ENCODE measurements at regions not wholly inside any gene's neighbourhood (a gene's known extent, or its start where the extent isn't known, plus 50 kb on each side); places are given as distances from the start of the nearest gene placed in this dataset.

- ChIA-PET POLR2A (no interaction called here), CTCF (interaction anchor here (1.1 kb wide), 1 partner anchor 12 kb away, joined by 4 read pairs; no protein-coding TSS in a partner anchor)
- WGBS (ENCODE audit: insufficient coverage): 34% methylated on average over 2 of the region's 6 CpGs
- H3K4me1 ChIP-seq (ENCODE audit: control extremely low read depth in 1 of 4, control insufficient read depth in 4 of 4, insufficient read depth in 4 of 4, low read length in 3 of 4): no peaks in the 10 kb centered on the region
- no peak overlapping the region for H3K27ac ChIP-seq (ENCODE audit: insufficient read depth in 1 of 2, low read depth in 1 of 2, low read length in 2 of 2, poor library complexity in 1 of 2, severe bottlenecking in 2 of 2)
- DNase-seq: no peak
- no peak overlapping the region for H3K4me3 ChIP-seq (ENCODE audit: control insufficient read depth in 1 of 7, extremely low read depth in 1 of 7, insufficient read depth in 4 of 7, low read depth in 2 of 7, low read length in 6 of 7)
- peaks cover 0 to 92% (median 23%) of the 10 kb centered on the region in 5 experiments for H3K27me3 ChIP-seq (replicated peaks in 2 of 5; ENCODE audit: control insufficient read depth in 4 of 5, insufficient read depth in 5 of 5, low read length in 4 of 5)
- H3K9me3 ChIP-seq (ENCODE audit: control extremely low read depth in 1 of 5, control insufficient read depth in 4 of 5, insufficient read depth in 2 of 5, low read depth in 1 of 5, low read length in 4 of 5): no peaks in the 10 kb centered on the region
- no peaks in the 10 kb centered on the region for H3K36me3 ChIP-seq (ENCODE audit: control insufficient read depth in 4 of 4, insufficient read depth in 4 of 4, low read length in 3 of 4)
Measured at GRCh38 chr3:127427156-127427555, 139.3 kb upstream of the PRR20G start.

GRCh38 chr3:127426444-127427153 lies 138.8 kb upstream of the PRR20G start:
- WGBS (ENCODE audit: insufficient coverage): 47% methylated on average over 16 of the region's 18 CpGs
- Histone ChIP-seq H3K27me3 (replicated peaks in 2 of 5; ENCODE audit: control insufficient read depth in 4 of 5, insufficient read depth in 5 of 5, low read length in 4 of 5) (peaks cover 0 to 93% (median 21%) of the 10 kb centered on the region in 5 experiments), H3K36me3 (ENCODE audit: control insufficient read depth in 4 of 4, insufficient read depth in 4 of 4, low read length in 3 of 4) (no peaks in the 10 kb centered on the region), H3K27ac (ENCODE audit: insufficient read depth in 1 of 2, low read depth in 1 of 2, low read length in 2 of 2, poor library complexity in 1 of 2, severe bottlenecking in 2 of 2) (no peak overlapping the region), H3K9me3 (ENCODE audit: control extremely low read depth in 1 of 5, control insufficient read depth in 4 of 5, insufficient read depth in 2 of 5, low read depth in 1 of 5, low read length in 4 of 5) (no peaks in the 10 kb centered on the region), H3K4me1 (ENCODE audit: control extremely low read depth in 1 of 4, control insufficient read depth in 4 of 4, insufficient read depth in 4 of 4, low read length in 3 of 4) (no peaks in the 10 kb centered on the region), H3K4me3 (ENCODE audit: control insufficient read depth in 1 of 7, extremely low read depth in 1 of 7, insufficient read depth in 4 of 7, low read depth in 2 of 7, low read length in 6 of 7) (no peak overlapping the region)
- ChIA-PET CTCF (interaction anchor here (0.8 to 1.1 kb wide), 2 partner anchors 12 to 18 kb away, joined by 3 to 4 read pairs; no protein-coding TSS in a partner anchor), POLR2A (no interaction called here)
- DNase-seq: no peak

- Histone ChIP-seq H3K27me3 (replicated peaks in 2 of 5; ENCODE audit: control insufficient read depth in 4 of 5, insufficient read depth in 5 of 5, low read length in 4 of 5) (peaks cover 0 to 93% (median 21%) of the 10 kb centered on the region in 5 experiments), H3K9me3 (ENCODE audit: control extremely low read depth in 1 of 5, control insufficient read depth in 4 of 5, insufficient read depth in 2 of 5, low read depth in 1 of 5, low read length in 4 of 5) (no peaks in the 10 kb centered on the region), H3K36me3 (ENCODE audit: control insufficient read depth in 4 of 4, insufficient read depth in 4 of 4, low read length in 3 of 4) (no peaks in the 10 kb centered on the region), H3K27ac (ENCODE audit: insufficient read depth in 1 of 2, low read depth in 1 of 2, low read length in 2 of 2, poor library complexity in 1 of 2, severe bottlenecking in 2 of 2) (no peak overlapping the region), H3K4me3 (ENCODE audit: control insufficient read depth in 1 of 7, extremely low read depth in 1 of 7, insufficient read depth in 4 of 7, low read depth in 2 of 7, low read length in 6 of 7) (no peak overlapping the region), H3K4me1 (ENCODE audit: control extremely low read depth in 1 of 4, control insufficient read depth in 4 of 4, insufficient read depth in 4 of 4, low read length in 3 of 4) (no peaks in the 10 kb centered on the region)
- POLR2A ChIA-PET: no interaction called here
- no peak for DNase-seq
- CTCF ChIA-PET: interaction anchor here (0.8 kb wide), 1 partner anchor 17 kb away, joined by 3 read pairs; no protein-coding TSS in a partner anchor
- WGBS (ENCODE audit: insufficient coverage): 84% methylated on average over 20 of the region's 20 CpGs
Measured at GRCh38 chr3:127425505-127426443, 137.9 kb upstream of the PRR20G start.

DNA sequence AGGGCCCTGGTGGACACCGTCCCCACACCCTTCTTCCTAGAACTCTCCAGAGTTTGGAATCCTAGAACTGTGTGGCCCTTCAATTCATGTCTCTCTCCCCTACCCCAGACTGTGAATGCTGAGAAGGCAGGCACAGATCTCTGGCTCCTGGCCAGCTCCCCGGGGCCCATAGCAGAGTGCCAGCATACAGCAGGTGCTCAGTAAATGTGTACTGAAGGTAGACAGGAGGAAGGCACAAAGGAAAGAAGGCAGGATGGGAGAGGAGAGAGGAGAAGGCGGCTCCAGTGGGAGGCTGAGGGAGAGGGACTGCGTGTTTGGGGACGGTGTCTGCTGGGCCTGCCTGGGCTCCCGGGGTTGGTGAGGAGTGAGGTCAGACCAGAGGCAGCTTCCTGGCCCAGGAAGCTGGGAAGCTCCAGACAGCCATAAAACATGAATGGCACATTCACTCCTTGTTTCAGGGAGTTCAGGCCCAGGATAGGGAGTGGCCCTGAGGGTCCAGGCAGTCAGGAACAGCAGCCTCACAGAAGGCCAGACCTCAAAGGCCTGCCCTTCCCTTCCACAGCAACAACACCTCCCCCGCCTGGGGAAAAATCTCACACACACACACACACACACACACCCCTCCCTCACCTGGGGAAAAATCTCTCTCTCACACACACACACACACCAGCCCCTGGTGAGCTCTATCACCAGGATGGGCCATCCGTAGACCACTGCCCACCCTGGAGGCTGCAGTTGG lies 137.1 kb upstream of the PRR20G start:
- no peak overlapping the region for H3K4me3 ChIP-seq (ENCODE audit: control insufficient read depth in 1 of 7, extremely low read depth in 1 of 7, insufficient read depth in 4 of 7, low read depth in 2 of 7, low read length in 6 of 7)
- no peaks in the 10 kb centered on the region for H3K9me3 ChIP-seq (ENCODE audit: control extremely low read depth in 1 of 5, control insufficient read depth in 4 of 5, insufficient read depth in 2 of 5, low read depth in 1 of 5, low read length in 4 of 5)
- 52% methylated on average over 5 of the region's 8 CpGs for whole genome bisulfite sequencing (ENCODE audit: insufficient coverage)
- H3K4me1 ChIP-seq (ENCODE audit: control extremely low read depth in 1 of 4, control insufficient read depth in 4 of 4, insufficient read depth in 4 of 4, low read length in 3 of 4): no peaks in the 10 kb centered on the region
- no peaks in the 10 kb centered on the region for H3K36me3 ChIP-seq (ENCODE audit: control insufficient read depth in 4 of 4, insufficient read depth in 4 of 4, low read length in 3 of 4)
- CTCF ChIA-PET: no interaction called here
- H3K27ac ChIP-seq (ENCODE audit: insufficient read depth in 1 of 2, low read depth in 1 of 2, low read length in 2 of 2, poor library complexity in 1 of 2, severe bottlenecking in 2 of 2): no peak overlapping the region
- no peak for DNase-seq
- peaks cover 0 to 98% (median 22%) of the 10 kb centered on the region in 5 experiments for H3K27me3 ChIP-seq (replicated peaks in 2 of 5; ENCODE audit: control insufficient read depth in 4 of 5, insufficient read depth in 5 of 5, low read length in 4 of 5)
- POLR2A ChIA-PET: no interaction called here

- ChIA-PET CTCF (no interaction called here), POLR2A (interaction anchor here (1.0 kb wide), 1 partner anchor 41 kb away, joined by 8 read pairs; no protein-coding TSS in a partner anchor)
Measured at GRCh38 chr3:127423856-127424765, 136.3 kb upstream of the PRR20G start.

DNA sequence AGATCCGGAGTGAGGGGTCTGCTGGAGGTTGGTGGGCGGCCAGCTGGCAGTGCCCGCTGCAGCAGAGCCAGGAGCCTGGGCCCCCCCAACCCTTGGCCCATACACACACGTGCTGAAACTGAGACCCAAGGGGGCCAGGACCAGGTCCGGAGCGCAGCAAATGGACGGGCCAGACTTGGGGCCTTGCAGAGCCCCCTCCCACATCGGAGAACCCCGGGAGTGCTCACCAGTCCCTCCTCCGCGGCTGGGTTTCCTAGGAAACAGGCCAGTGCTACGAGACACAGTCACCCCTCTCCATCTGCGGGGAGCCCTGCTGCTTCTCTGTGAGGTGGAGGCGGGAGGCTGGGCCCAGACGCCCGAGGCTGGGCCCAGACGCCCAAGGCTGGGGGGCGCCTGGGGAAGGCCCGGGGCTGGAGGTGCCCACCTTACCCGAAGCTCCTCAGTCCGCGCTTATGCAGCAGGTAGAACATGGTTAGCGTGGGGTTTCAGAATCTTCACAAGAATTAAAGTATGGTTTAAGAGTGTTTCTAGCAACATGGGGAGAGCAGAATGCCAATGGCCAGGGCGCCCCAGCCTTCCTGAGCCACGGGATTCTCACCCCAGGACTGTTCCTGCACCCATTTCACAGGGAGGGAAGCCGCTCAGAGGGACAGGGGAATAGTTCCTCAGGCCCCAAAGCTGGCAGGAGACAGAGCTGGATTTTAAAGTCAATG lies 135.0 kb upstream of the PRR20G start:
- WGBS (ENCODE audit: insufficient coverage): 69% methylated on average over 22 of the region's 26 CpGs

More at GRCh38 chr3:127423856-127424765, 136.3 kb upstream of the PRR20G start:
- no peaks in the 10 kb centered on the region for H3K36me3 ChIP-seq (ENCODE audit: control insufficient read depth in 4 of 4, insufficient read depth in 4 of 4, low read length in 3 of 4)
- WGBS (ENCODE audit: insufficient coverage): 64% methylated on average over 22 of the region's 23 CpGs
- no peak for DNase-seq
- H3K4me3 ChIP-seq (ENCODE audit: control insufficient read depth in 1 of 7, extremely low read depth in 1 of 7, insufficient read depth in 4 of 7, low read depth in 2 of 7, low read length in 6 of 7): no peak overlapping the region
- H3K4me1 ChIP-seq (ENCODE audit: control extremely low read depth in 1 of 4, control insufficient read depth in 4 of 4, insufficient read depth in 4 of 4, low read length in 3 of 4): no peaks in the 10 kb centered on the region
- no peak overlapping the region for H3K27ac ChIP-seq (ENCODE audit: insufficient read depth in 1 of 2, low read depth in 1 of 2, low read length in 2 of 2, poor library complexity in 1 of 2, severe bottlenecking in 2 of 2)
- H3K9me3 ChIP-seq (ENCODE audit: control extremely low read depth in 1 of 5, control insufficient read depth in 4 of 5, insufficient read depth in 2 of 5, low read depth in 1 of 5, low read length in 4 of 5): no peaks in the 10 kb centered on the region
- H3K27me3 ChIP-seq (replicated peaks in 2 of 5; ENCODE audit: control insufficient read depth in 4 of 5, insufficient read depth in 5 of 5, low read length in 4 of 5): peaks cover 0 to 98% (median 22%) of the 10 kb centered on the region in 5 experiments

More for the DNA sequence above, 135.0 kb upstream of the PRR20G start:
- ChIA-PET CTCF (no interaction called here), POLR2A (interaction anchor here (1.0 kb wide), 1 partner anchor 40 kb away, joined by 8 read pairs; no protein-coding TSS in a partner anchor)
- no peak for DNase-seq
- no peak overlapping the region for H3K4me3 ChIP-seq (ENCODE audit: control insufficient read depth in 1 of 7, extremely low read depth in 1 of 7, insufficient read depth in 4 of 7, low read depth in 2 of 7, low read length in 6 of 7)
- no peaks in the 10 kb centered on the region for H3K4me1 ChIP-seq (ENCODE audit: control extremely low read depth in 1 of 4, control insufficient read depth in 4 of 4, insufficient read depth in 4 of 4, low read length in 3 of 4)
- H3K9me3 ChIP-seq (ENCODE audit: control extremely low read depth in 1 of 5, control insufficient read depth in 4 of 5, insufficient read depth in 2 of 5, low read depth in 1 of 5, low read length in 4 of 5): no peaks in the 10 kb centered on the region
- H3K27me3 ChIP-seq (replicated peaks in 2 of 5; ENCODE audit: control insufficient read depth in 4 of 5, insufficient read depth in 5 of 5, low read length in 4 of 5): peaks cover 2 to 100% (median 28%) of the 10 kb centered on the region in 5 experiments
- H3K27ac ChIP-seq (ENCODE audit: insufficient read depth in 1 of 2, low read depth in 1 of 2, low read length in 2 of 2, poor library complexity in 1 of 2, severe bottlenecking in 2 of 2): no peak overlapping the region
- no peaks in the 10 kb centered on the region for H3K36me3 ChIP-seq (ENCODE audit: control insufficient read depth in 4 of 4, insufficient read depth in 4 of 4, low read length in 3 of 4)

Data from common myeloid progenitor, CD34-positive (primary cell).